SIG-M5 treated with dmso at 0.1 percent for 504 hours (cell line): ENCODE measurements at regions not wholly inside any gene's neighbourhood (a gene's known extent, or its start where the extent isn't known, plus 50 kb on each side); places are given as distances from the start of the nearest gene placed in this dataset.
"Not testable (repeated sequence)": the region's sequence is repeated elsewhere in the genome, so short reads cannot be mapped to it uniquely, and the experiment has no call there.

ENCODE experiments used
- DNase-seq: peaks from one replicate; lab custom pipeline; 2025; ENCODE audit not compliant: unreplicated experiment; lab: John Stamatoyannopoulos, UW

DNA sequence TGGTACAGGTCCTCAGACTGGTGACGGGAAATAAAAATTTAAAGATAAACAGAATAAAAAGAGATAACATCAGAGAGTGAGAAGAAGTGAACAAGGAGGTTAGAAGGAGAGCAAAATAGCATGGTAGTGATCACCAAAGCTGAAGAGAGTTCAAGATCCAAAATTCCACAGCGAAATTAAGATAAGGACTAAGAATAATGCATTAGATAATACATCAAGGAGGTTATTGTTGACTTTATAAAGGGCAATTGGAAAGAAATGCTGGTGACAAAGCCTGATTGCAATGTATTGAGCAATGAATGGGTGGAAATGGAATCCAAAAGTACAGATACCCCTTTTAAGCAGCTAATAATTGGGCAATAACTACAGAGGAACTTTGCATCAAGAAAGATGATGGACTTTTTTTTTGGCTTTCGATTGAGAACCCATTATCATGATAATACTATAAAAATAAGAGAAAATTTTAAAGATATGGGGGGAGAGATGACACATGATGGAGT, 101.6 kb upstream of the MAP9 start:
- DNase-seq: no peak

DNA sequence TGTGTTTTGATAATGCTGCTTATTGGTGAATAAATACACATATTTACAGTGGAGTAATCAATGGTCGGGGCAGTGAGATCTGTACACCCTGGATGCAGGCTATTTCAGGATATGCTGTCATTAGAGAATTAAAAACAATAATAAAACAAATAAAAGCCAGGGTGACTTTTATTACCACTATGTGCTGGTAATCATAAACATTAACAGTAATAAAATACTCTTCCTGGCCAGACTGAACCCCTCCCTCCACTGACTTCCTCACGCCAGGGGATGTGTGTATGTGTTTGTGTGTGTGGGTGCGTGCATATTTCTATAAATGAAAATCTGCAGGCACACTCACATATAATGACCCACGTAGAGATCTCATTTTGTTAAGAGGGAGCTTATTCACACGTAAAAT, 98.0 kb upstream of the MAP9 start:
- no peak for DNase-seq

- DNase-seq: no peak
Measured at GRCh38 chr4:155473420-155474095, 96.8 kb upstream of the MAP9 start.

GRCh38 chr4:155468282-155468681, 91.5 kb upstream of the MAP9 start:
- DNase-seq: no peak

DNA sequence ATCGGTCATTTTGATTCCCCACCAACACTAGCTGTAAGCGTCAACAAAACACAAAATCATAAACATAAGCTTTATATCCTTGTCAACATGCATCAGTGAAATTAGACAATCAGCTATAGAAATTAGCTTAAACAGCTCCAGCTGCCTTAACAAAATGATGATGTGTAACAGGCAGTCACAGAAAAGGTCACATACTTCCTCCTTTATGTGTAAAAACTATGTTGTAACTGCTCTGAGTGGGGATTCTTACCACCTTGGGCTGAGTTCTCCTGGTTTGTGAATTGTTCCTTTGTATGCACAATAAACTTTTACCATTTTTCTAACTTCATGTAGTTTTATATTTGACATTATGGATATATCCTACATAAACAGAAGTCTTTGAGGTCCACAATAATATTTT, 73.9 kb upstream of the MAP9 start:
- no peak for DNase-seq

DNA sequence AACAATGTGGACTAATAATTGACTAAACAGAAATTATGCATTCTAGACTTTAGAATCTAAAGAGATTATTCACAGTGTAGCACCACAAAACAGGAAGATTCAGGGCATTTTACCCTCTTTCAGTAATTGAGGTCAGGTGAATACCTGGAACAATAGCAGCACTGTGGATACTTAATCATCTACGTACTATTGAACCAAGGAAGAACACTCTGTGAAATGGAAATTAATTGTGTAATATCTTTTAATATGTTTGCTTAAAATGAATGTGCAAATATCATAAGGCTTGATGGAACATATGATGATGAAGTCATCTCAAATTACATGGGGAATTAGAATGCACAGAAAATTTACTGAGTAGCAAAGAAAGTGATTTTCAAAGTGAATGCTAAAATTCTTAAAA, 68.5 kb upstream of the MAP9 start:
- no peak for DNase-seq

DNA sequence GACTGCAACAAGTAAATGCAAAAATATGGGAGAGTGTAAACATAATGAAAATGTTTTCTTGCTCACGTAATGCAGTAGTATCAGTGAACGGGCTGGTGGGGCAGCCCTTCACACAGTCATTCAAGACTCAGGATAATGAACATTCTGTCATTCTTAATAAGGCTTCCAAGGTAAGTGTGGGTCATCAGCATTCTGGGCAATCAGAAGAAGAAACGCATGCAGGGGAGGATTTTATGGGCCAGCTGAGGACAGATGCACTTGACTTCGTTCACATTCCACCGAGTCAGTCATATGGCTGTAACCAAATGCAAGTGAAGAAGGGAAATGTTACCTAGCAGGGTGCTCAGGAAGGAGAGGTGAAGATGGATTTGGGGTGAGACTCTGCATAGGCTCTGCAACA, 68.0 kb upstream of the MAP9 start:
- DNase-seq: no peak

GRCh38 chr4:155442267-155443105, 65.7 kb upstream of the MAP9 start:
- peak; percentile 8 for DNase-seq

GRCh38 chr4:155441475-155441874, 64.7 kb upstream of the MAP9 start:
- DNase-seq: no peak

DNA sequence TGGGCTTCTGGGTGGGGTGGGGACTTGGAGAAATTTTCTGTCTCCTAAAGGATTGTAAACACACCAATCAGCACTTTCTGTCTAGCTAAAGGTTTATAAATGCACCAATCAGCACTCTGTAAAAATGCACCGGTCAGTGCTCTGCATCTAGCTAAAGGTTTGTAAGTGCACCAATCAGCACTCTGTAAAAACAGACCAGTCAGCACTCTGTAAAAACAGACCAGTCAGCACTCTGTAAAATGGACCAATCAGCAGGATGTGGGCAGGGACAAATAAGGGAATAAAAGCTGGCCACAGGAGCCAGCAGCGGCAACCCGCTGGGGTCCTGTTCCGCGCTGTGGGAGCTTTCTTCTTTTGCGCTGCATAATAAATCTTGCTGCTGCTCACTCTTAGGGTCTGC, 63.0 kb upstream of the MAP9 start:
- DNase-seq: not testable (repeated sequence)

GRCh38 chr4:155434904-155435303, 58.1 kb upstream of the MAP9 start:
- no peak for DNase-seq

DNA sequence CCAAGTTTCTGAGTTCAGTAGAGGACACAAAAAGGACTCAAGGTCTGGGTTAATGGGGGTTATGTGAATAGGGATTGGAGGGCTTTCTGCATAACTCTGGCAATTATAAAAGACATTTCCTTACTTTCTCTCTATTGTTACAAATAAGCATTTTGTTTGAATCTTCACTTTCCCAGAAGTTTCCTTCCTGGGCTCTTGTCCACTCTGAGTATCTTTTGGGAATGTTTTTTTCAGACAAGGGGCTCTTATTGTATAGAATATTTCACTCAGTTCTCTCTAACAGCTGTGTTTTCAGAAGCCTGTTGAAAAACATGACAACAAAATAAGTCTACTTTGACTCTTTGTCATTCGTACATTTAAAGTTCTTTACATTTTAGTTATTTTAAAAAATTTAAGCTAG, 57.6 kb upstream of the MAP9 start:
- no peak for DNase-seq

DNA sequence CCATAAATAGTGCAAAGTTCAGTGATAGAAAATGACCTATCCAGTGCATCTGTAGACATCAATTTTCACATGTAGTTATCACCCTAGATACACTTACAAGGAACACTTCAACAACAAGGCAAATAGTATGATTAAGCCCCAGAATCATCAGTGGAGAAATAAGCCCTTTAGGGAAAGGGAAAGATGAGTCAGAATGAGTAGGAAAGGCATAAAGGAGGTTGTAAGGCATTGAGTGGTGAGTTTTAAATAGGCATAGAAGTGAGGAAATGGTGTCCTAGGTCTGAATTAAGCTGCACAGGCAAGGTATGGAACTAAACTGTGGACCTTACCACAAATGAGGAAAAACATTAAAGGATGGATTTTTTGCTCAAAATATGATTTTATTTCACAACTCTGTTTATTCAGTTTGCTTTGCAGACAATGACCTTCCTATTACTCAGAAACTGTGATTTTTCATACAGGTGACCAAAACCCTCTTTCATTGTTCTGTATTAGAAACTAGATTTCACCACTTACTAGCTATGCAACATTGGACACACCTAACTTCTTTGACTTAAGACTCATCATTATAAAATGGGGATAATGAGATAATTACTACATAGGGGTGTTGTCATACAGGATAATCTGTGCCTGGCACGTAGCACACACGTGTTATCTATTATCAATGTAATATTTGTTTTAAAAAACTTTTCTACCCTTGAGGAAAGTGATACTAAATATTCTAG, 57.0 kb upstream of the MAP9 start:
- no peak for DNase-seq

DNA sequence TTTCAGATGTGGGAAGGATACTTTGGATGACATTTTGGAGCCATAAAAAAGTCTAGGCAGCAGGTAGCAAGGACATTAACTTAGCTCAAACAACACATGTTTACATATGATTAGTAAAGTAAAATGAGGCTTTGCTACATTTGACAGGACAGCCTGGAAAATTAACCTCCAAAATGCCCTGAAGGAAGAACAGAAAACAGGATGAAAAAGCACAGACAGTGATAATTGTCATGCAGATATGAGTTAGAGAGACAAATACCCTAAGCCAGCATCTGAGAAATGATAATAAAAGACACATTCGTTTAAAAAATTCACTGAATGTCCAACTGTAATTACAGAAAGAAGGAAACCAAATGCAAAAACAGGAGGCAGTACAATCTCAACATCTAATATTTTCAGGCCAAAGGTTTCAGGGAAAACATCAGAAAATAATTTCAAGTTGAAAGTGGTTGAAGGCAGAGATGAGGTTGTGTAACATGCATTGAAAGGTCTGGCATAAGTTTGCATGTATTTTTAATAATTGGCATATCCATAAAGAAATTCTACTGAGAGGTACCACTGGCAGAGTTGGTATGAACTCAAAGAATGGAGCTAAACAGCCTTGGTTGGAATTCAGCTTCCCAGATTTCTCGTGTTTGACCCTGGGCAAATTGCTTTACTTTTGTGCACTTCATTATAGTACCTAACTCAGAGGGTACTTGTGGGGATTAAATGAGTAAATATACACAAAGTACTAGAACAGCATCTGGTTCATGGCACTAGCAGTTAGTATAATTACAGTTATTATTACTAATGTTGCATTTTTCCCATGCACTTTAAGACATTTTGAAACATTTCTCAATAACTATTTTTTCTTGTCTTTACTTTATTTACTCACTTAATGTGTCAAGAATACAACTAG, 54.4 kb upstream of the MAP9 start:
- no peak for DNase-seq

- DNase-seq: no peak
Measured at GRCh38 chr4:155428128-155428527, 51.4 kb upstream of the MAP9 start.

- DNase-seq: no peak
Measured at GRCh38 chr4:155426953-155427352, 50.2 kb upstream of the MAP9 start.
